ENCODE measurements at regions not wholly inside any gene's neighbourhood (a gene's known extent, or its start where the extent isn't known, plus 50 kb on each side); places are given as distances from the start of the nearest gene placed in this dataset.

DNA sequence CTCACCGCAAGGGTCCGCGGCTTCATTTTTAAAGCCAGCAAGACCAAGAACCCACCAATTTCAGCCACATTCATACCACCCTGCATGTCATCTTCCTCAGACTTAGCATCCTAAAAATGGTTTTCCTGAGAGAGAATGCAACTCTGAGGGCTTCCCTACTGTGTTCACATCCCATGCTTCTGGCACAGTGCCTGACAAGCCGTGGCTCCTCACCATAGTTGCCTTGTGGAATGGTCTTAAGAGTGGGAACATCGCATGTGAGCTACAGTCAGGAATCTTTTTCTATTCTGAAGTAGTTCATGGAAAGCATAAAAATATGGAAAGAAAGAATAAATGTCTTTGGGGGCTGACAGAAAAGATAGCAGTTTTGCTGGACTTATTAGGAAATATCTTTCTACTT lies 120.3 kb downstream of the RAP2B start:
- Histone ChIP-seq H3K4me2 (replicated peaks; ENCODE audit: low read depth, low read length, poor library complexity, severe bottlenecking) (no peak overlapping the region), H2AFZ (ENCODE audit: insufficient read depth, low read depth, low read length, poor library complexity, severe bottlenecking) (no peak overlapping the region), H3K36me3 (replicated peaks in 1 of 2; ENCODE audit: control extremely low read depth in 1 of 2, control insufficient read depth in 1 of 2, extremely low read depth in 1 of 2, insufficient read depth in 2 of 2, low read length in 1 of 2) (no peaks in the 10 kb centered on the region), H3K27me3 (replicated peaks in 1 of 4; ENCODE audit: control extremely low read depth in 1 of 4, control insufficient read depth in 3 of 4, insufficient read depth in 4 of 4, low read length in 3 of 4) (no peaks in the 10 kb centered on the region), H3K9me3 (ENCODE audit: control extremely low read depth in 1 of 3, control insufficient read depth in 2 of 3, insufficient read depth in 1 of 3, low read length in 2 of 3) (peaks cover 0 to 5% (median 0%) of the 10 kb centered on the region in 3 donors), H3K4me1 (ENCODE audit: control insufficient read depth in 2 of 2, insufficient read depth in 2 of 2, low read length in 2 of 2) (peaks cover 0 to 4% of the 10 kb centered on the region in 2 donors), H3K4me3 (ENCODE audit: control extremely low read depth in 1 of 5, extremely low read depth in 1 of 5, insufficient read depth in 1 of 5, low read depth in 2 of 5, low read length in 4 of 5) (no peak overlapping the region), H4K20me1 (ENCODE audit: control insufficient read depth, insufficient read depth, low read length, poor library complexity, severe bottlenecking) (no peaks in the 10 kb centered on the region), H3K9ac (ENCODE audit: low read length) (no peak overlapping the region), H3K79me2 (ENCODE audit: control insufficient read depth, insufficient read depth, low read length) (no peaks in the 10 kb centered on the region), H3K27ac (ENCODE audit: low read length in 2 of 2) (no peak overlapping the region)
- ATAC-seq (ENCODE audit: low read depth) (no peak), DNase-seq (no peak)
- Mint-ChIP-seq H3K27ac (no peak overlapping the region), H3K4me1 (peaks cover 5% of the 10 kb centered on the region), H3K4me3 (no peak overlapping the region), H3K27me3 (peaks cover 7% of the 10 kb centered on the region), H3K9me3 (ENCODE audit: insufficient read depth) (no peaks in the 10 kb centered on the region)
- ChIA-PET CTCF (no interaction called here), POLR2A (no interaction called here)
- no peak for TF ChIP-seq EZH2 (IDR thresholded peaks at IDR 0.05; ENCODE audit: borderline replicate concordance, insufficient read depth, low read depth, low read length, poor library complexity, severe bottlenecking)
- TF ChIP-seq, protein P1, sequence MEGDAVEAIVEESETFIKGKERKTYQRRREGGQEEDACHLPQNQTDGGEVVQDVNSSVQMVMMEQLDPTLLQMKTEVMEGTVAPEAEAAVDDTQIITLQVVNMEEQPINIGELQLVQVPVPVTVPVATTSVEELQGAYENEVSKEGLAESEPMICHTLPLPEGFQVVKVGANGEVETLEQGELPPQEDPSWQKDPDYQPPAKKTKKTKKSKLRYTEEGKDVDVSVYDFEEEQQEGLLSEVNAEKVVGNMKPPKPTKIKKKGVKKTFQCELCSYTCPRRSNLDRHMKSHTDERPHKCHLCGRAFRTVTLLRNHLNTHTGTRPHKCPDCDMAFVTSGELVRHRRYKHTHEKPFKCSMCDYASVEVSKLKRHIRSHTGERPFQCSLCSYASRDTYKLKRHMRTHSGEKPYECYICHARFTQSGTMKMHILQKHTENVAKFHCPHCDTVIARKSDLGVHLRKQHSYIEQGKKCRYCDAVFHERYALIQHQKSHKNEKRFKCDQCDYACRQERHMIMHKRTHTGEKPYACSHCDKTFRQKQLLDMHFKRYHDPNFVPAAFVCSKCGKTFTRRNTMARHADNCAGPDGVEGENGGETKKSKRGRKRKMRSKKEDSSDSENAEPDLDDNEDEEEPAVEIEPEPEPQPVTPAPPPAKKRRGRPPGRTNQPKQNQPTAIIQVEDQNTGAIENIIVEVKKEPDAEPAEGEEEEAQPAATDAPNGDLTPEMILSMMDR (IDR thresholded peaks at IDR 0.05): no peak
- intact Hi-C loops (cut with micrococcal nuclease): no loop called here
- WGBS (ENCODE audit: insufficient coverage): 98% methylated on average over 5 of the region's 5 CpGs

DNA sequence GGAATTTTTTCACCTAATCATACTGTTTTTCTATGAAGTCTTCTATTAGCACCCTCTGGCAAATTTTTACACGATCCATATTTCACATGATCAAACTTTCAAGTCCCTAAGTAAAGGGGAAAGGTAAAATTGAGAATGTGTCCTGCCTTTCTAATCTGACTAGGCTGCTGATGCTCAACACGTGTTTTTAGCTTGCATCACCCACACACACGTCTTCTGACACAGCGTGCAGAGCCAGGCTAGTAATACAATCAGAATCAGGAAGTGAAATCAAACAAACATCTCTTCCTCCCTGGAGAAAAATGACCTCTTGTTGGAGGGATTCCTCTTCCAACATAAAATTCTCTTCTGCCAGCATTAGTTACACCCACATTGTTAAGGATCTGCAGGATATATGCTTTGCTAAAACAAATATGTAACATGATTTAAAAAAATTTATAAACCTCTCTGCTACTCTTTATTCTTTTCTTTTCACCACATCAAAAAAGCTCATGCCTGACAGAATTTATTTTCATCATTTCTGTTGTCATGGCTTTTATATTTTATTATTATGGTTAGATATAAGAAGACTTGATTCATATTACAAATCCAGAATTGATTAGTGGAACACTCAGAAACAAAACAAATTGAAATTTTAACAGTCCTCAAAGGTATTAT lies 122.4 kb downstream of the RAP2B start:
- Histone ChIP-seq H3K4me1 (ENCODE audit: control insufficient read depth in 2 of 2, insufficient read depth in 2 of 2, low read length in 2 of 2) (peaks cover 0 to 4% of the 10 kb centered on the region in 2 donors), H3K9ac (ENCODE audit: low read length) (no peak overlapping the region), H3K4me3 (ENCODE audit: control extremely low read depth in 1 of 5, extremely low read depth in 1 of 5, insufficient read depth in 1 of 5, low read depth in 2 of 5, low read length in 4 of 5) (no peak overlapping the region), H3K9me3 (ENCODE audit: control extremely low read depth in 1 of 3, control insufficient read depth in 2 of 3, insufficient read depth in 1 of 3, low read length in 2 of 3) (peaks cover 0 to 5% (median 0%) of the 10 kb centered on the region in 3 donors), H3K79me2 (ENCODE audit: control insufficient read depth, insufficient read depth, low read length) (no peaks in the 10 kb centered on the region), H3K4me2 (replicated peaks; ENCODE audit: low read depth, low read length, poor library complexity, severe bottlenecking) (no peak overlapping the region), H3K27me3 (replicated peaks in 1 of 4; ENCODE audit: control extremely low read depth in 1 of 4, control insufficient read depth in 3 of 4, insufficient read depth in 4 of 4, low read length in 3 of 4) (no peaks in the 10 kb centered on the region), H3K36me3 (replicated peaks in 1 of 2; ENCODE audit: control extremely low read depth in 1 of 2, control insufficient read depth in 1 of 2, extremely low read depth in 1 of 2, insufficient read depth in 2 of 2, low read length in 1 of 2) (no peaks in the 10 kb centered on the region), H2AFZ (ENCODE audit: insufficient read depth, low read depth, low read length, poor library complexity, severe bottlenecking) (peak overlapping the region; percentile 26), H3K27ac (ENCODE audit: low read length in 2 of 2) (no peak overlapping the region), H4K20me1 (ENCODE audit: control insufficient read depth, insufficient read depth, low read length, poor library complexity, severe bottlenecking) (no peaks in the 10 kb centered on the region)
- Mint-ChIP-seq H3K4me1 (peaks cover 5% of the 10 kb centered on the region), H3K27me3 (no peaks in the 10 kb centered on the region), H3K9me3 (ENCODE audit: insufficient read depth) (no peaks in the 10 kb centered on the region), H3K4me3 (no peak overlapping the region), H3K27ac (peak overlapping the region; percentile 42)
- ChIA-PET CTCF (interaction anchor here (1.2 to 1.3 kb wide), 2 partner anchors 11 to 241 kb away, joined by 3 to 4 read pairs; no protein-coding TSS in a partner anchor), POLR2A (no interaction called here)
- WGBS (ENCODE audit: insufficient coverage): 7% methylated on average over 3 of the region's 4 CpGs
- no peak for TF ChIP-seq EZH2 (IDR thresholded peaks at IDR 0.05; ENCODE audit: borderline replicate concordance, insufficient read depth, low read depth, low read length, poor library complexity, severe bottlenecking)
- DNase-seq: peak; percentile 32
- ATAC-seq (ENCODE audit: low read depth): peak; percentile 69
- intact Hi-C loops (cut with micrococcal nuclease): no loop called here
